ENCODE measurements at regions not wholly inside any gene's neighbourhood (a gene's known extent, or its start where the extent isn't known, plus 50 kb on each side); places are given as distances from the start of the nearest gene placed in this dataset.

- TF ChIP-seq ZNF423 (CRISPR knock-in tag; IDR thresholded peaks at IDR 0.05) (no peak), SMAD3 (CRISPR knock-in tag; IDR thresholded peaks at IDR 0.05; ENCODE audit: borderline replicate concordance) (no peak)
- TF ChIP-seq, protein P1, sequence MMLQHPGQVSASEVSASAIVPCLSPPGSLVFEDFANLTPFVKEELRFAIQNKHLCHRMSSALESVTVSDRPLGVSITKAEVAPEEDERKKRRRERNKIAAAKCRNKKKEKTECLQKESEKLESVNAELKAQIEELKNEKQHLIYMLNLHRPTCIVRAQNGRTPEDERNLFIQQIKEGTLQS (CRISPR knock-in tag; conservative IDR thresholded peaks at IDR 0.05) = no peak
Observed at GRCh38 chr2:175647058-175647457, 355.0 kb downstream of the LNPK start (continued).

DNA sequence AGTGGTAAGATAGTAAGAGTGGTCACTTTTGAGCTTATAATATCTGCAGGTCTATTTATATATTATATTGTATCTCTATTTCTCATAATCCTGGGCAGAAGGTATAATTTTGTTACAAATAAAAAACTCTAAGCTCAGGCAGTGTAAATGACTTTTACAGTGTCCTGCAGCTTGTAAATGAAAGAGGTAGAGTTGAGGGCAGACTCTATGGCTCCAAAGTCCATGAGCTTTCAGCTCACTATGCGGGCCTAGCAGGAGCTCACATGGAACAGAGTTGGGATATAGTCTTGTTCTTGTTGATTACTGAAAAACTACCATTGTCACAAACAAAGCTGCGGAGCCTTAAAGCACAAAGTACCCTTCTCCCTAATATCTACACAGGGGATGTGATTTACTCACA is 361.4 kb downstream of the LNPK start:
- H3K9me3 Mint-ChIP-seq = no peaks in the 10 kb centered on the region

GRCh38 chr2:175633227-175633626 is 368.8 kb downstream of the LNPK start:
- H3K36me3 Mint-ChIP-seq = no peaks in the 10 kb centered on the region
- H3K4me3 Mint-ChIP-seq = no peak overlapping the region
- peaks cover 3% of the 10 kb centered on the region for H3K9me3 Mint-ChIP-seq
- no peak for TF ChIP-seq E2F5 (CRISPR knock-in tag; IDR thresholded peaks at IDR 0.05)
- TF ChIP-seq ZNF232 (CRISPR knock-in tag; IDR thresholded peaks at IDR 0.05) = no peak
- no peak for TF ChIP-seq ELF4 (CRISPR knock-in tag; IDR thresholded peaks at IDR 0.05; ENCODE audit: low read depth)
- TF ChIP-seq NFE2L1 (CRISPR knock-in tag; IDR thresholded peaks at IDR 0.05) = no peak
- no peak for TF ChIP-seq CREB1 (CRISPR knock-in tag; IDR thresholded peaks at IDR 0.05)
- TF ChIP-seq RORB (CRISPR knock-in tag; IDR thresholded peaks at IDR 0.05) = no peak
- TF ChIP-seq SMAD3 (CRISPR knock-in tag; IDR thresholded peaks at IDR 0.05; ENCODE audit: borderline replicate concordance) = no peak
- TF ChIP-seq, protein P2, sequence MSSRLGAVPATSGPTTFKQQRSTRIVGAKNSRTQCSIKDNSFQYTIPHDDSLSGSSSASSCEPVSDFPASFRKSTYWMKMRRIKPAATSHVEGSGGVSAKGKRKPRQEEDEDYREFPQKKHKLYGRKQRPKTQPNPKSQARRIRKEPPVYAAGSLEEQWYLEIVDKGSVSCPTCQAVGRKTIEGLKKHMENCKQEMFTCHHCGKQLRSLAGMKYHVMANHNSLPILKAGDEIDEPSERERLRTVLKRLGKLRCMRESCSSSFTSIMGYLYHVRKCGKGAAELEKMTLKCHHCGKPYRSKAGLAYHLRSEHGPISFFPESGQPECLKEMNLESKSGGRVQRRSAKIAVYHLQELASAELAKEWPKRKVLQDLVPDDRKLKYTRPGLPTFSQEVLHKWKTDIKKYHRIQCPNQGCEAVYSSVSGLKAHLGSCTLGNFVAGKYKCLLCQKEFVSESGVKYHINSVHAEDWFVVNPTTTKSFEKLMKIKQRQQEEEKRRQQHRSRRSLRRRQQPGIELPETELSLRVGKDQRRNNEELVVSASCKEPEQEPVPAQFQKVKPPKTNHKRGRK (CRISPR knock-in tag; IDR thresholded peaks at IDR 0.05; ENCODE audit: borderline replicate concordance) = no peak
- no peak for TF ChIP-seq JAZF1 (CRISPR knock-in tag; IDR thresholded peaks at IDR 0.05)
- no peak for TF ChIP-seq GRHL2 (CRISPR knock-in tag; IDR thresholded peaks at IDR 0.05; ENCODE audit: insufficient replicate concordance, severe bottlenecking)
- TF ChIP-seq ZNF396 (CRISPR knock-in tag; IDR thresholded peaks at IDR 0.05; ENCODE audit: borderline replicate concordance) = no peak
- no peak for TF ChIP-seq CREM (CRISPR knock-in tag; IDR thresholded peaks at IDR 0.05)
- no peak for TF ChIP-seq FOXJ3 (CRISPR knock-in tag; IDR thresholded peaks at IDR 0.05; ENCODE audit: borderline replicate concordance)
- TF ChIP-seq MYBL2 (CRISPR knock-in tag; IDR thresholded peaks at IDR 0.05) = no peak
- no peak for TF ChIP-seq ZNF425 (CRISPR knock-in tag; conservative IDR thresholded peaks at IDR 0.05)
- no peak for TF ChIP-seq NR2C2 (CRISPR knock-in tag; IDR thresholded peaks at IDR 0.05)
- DNase-seq (ENCODE audit: low spot score) (no peak), ATAC-seq (no peak)
- H3K4me1 Mint-ChIP-seq = peaks cover 8% of the 10 kb centered on the region
- CTCF ChIA-PET = interaction anchor here (1.0 kb wide), 1 partner anchor 260 kb away, joined by 3 read pairs; no protein-coding TSS in a partner anchor
- no peak overlapping the region for H3K27ac Mint-ChIP-seq
- POLR2A ChIA-PET = no interaction called here
- no peaks in the 10 kb centered on the region for H3K27me3 Mint-ChIP-seq (ENCODE audit: low read depth)

More for the DNA sequence above, 361.4 kb downstream of the LNPK start:
- Mint-ChIP-seq H3K4me1 (peaks cover 3% of the 10 kb centered on the region), H3K27me3 (ENCODE audit: low read depth) (no peaks in the 10 kb centered on the region), H3K36me3 (no peaks in the 10 kb centered on the region), H3K27ac (no peak overlapping the region), H3K4me3 (no peak overlapping the region)
- ATAC-seq (no peak), DNase-seq (ENCODE audit: low spot score) (no peak)
- TF ChIP-seq CDX4 (CRISPR knock-in tag; IDR thresholded peaks at IDR 0.05; ENCODE audit: borderline replicate concordance) = no peak
- TF ChIP-seq SOX15 (CRISPR knock-in tag; IDR thresholded peaks at IDR 0.05) = no peak
- TF ChIP-seq TEAD4 (CRISPR knock-in tag; IDR thresholded peaks at IDR 0.05) = no peak
- TF ChIP-seq, protein P1 (CRISPR knock-in tag; conservative IDR thresholded peaks at IDR 0.05) = no peak
- TF ChIP-seq IRF2 (CRISPR knock-in tag; IDR thresholded peaks at IDR 0.05; ENCODE audit: borderline replicate concordance, low read depth) = no peak
- TF ChIP-seq, protein P3, sequence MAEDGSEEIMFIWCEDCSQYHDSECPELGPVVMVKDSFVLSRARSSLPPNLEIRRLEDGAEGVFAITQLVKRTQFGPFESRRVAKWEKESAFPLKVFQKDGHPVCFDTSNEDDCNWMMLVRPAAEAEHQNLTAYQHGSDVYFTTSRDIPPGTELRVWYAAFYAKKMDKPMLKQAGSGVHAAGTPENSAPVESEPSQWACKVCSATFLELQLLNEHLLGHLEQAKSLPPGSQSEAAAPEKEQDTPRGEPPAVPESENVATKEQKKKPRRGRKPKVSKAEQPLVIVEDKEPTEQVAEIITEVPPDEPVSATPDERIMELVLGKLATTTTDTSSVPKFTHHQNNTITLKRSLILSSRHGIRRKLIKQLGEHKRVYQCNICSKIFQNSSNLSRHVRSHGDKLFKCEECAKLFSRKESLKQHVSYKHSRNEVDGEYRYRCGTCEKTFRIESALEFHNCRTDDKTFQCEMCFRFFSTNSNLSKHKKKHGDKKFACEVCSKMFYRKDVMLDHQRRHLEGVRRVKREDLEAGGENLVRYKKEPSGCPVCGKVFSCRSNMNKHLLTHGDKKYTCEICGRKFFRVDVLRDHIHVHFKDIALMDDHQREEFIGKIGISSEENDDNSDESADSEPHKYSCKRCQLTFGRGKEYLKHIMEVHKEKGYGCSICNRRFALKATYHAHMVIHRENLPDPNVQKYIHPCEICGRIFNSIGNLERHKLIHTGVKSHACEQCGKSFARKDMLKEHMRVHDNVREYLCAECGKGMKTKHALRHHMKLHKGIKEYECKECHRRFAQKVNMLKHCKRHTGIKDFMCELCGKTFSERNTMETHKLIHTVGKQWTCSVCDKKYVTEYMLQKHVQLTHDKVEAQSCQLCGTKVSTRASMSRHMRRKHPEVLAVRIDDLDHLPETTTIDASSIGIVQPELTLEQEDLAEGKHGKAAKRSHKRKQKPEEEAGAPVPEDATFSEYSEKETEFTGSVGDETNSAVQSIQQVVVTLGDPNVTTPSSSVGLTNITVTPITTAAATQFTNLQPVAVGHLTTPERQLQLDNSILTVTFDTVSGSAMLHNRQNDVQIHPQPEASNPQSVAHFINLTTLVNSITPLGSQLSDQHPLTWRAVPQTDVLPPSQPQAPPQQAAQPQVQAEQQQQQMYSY (CRISPR knock-in tag; IDR thresholded peaks at IDR 0.05) = no peak
- ChIA-PET CTCF (interaction anchor here (0.6 kb wide), 1 partner anchor 1805 kb away, joined by 3 read pairs; no protein-coding TSS in a partner anchor), POLR2A (no interaction called here)
